ENCODE measurements at regions not wholly inside any gene's neighbourhood (a gene's known extent, or its start where the extent isn't known, plus 50 kb on each side); places are given as distances from the start of the nearest gene placed in this dataset.
"Not testable (repeated sequence)": the region's sequence is repeated elsewhere in the genome, so short reads cannot be mapped to it uniquely, and the experiment has no call there.

DNA sequence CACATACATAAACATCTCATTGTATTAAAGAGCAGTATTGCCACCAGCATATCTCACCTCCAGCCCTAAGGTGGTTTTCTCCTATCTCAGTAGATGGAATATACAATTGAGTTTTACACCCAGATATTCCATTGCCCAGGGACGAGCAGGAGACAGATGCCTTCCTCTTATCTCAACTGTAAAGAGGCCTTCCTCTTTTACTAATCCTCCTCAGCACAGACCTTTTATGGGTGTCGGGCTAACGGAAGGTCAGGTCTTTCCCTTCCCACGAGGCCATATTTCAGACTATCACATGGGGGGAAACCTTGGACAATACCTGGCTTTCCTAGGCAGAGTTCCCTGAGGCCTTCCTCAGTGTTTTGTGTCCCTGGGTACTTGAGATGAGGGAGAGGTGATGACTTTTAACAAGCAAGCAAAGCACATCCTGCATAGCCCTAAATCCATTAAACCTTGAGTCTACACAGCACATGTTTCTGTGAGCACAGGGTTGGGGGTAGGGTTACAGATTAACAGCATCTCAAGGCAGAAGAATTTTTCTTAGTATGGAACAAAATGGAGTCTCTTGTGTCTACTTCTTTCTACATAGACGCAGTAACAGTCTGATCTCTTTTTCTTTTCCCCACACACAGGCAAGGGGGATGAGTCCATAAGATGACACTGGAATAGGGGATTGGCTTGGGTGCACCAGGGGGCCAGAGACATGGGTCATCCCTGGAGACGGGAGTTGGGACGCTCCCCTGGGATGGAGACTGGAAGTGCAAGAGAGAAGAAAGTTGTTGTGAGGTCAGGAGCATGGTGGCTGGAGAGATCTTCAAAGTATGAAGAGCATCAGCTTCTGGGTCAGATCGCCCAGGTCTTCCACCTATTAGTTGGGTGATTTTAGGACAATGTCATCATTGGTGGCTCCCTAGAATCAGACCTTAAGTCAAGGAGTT lies 82.5 kb upstream of the ADGRA3 start:
- TF ChIP-seq EZH2 (IDR thresholded peaks at IDR 0.05; ENCODE audit: borderline replicate concordance, low read depth, low read length, poor library complexity, severe bottlenecking) = not testable (repeated sequence)
- TF ChIP-seq, protein P1, sequence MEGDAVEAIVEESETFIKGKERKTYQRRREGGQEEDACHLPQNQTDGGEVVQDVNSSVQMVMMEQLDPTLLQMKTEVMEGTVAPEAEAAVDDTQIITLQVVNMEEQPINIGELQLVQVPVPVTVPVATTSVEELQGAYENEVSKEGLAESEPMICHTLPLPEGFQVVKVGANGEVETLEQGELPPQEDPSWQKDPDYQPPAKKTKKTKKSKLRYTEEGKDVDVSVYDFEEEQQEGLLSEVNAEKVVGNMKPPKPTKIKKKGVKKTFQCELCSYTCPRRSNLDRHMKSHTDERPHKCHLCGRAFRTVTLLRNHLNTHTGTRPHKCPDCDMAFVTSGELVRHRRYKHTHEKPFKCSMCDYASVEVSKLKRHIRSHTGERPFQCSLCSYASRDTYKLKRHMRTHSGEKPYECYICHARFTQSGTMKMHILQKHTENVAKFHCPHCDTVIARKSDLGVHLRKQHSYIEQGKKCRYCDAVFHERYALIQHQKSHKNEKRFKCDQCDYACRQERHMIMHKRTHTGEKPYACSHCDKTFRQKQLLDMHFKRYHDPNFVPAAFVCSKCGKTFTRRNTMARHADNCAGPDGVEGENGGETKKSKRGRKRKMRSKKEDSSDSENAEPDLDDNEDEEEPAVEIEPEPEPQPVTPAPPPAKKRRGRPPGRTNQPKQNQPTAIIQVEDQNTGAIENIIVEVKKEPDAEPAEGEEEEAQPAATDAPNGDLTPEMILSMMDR (conservative IDR thresholded peaks at IDR 0.05; ENCODE audit: low read depth, low read length) = not testable (repeated sequence)
